ENCODE measurements at regions not wholly inside any gene's neighbourhood (a gene's known extent, or its start where the extent isn't known, plus 50 kb on each side); places are given as distances from the start of the nearest gene placed in this dataset.

DNA sequence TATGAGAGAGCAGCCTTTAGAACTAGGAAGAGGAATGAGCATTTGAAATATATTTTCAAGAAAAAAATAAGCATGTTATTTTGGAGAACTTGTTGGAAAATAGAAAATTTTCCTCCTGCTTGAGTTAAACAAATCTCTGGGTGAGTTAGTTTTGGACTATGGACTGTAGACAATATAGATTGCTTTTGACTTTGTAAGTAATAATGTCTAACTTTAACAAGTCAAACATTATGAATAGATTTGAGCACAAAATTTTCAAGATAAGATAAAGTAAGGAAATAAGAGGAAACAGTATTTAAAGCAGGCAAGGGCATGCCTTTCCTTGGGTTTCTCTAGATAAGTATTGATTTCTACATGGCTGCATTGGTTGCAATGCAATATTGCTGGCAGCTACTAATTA, 360.8 kb downstream of the LMO4 start:
- H3K36me3 ChIP-seq (ENCODE audit: insufficient read depth, low read length), result no peaks in the 10 kb centered on the region
- peaks cover 8% of the 10 kb centered on the region for H3K4me1 ChIP-seq (ENCODE audit: insufficient read depth, low read length, severe bottlenecking)
- H3K79me2 ChIP-seq (ENCODE audit: insufficient read depth, low read length), result no peaks in the 10 kb centered on the region
- H3K4me2 ChIP-seq (ENCODE audit: low read length), result no peak overlapping the region
- H3F3A ChIP-seq (ENCODE audit: insufficient read depth, low read length), result no peaks in the 10 kb centered on the region
- H3K9me2 ChIP-seq (ENCODE audit: low read depth, low read length), result no peaks in the 10 kb centered on the region
- H3K4me3 ChIP-seq (ENCODE audit: low read depth, low read length, poor library complexity, severe bottlenecking), result no peak overlapping the region
- no peaks in the 10 kb centered on the region for H3K27me3 ChIP-seq (ENCODE audit: insufficient read depth, low read length)
- H3K9me3 ChIP-seq (ENCODE audit: low read length), result no peaks in the 10 kb centered on the region
- no peak overlapping the region for H3K9ac ChIP-seq (ENCODE audit: low read length)
- TF ChIP-seq EZH2 (IDR thresholded peaks at IDR 0.05; ENCODE audit: borderline replicate concordance, low read length) (no peak), CTCF (IDR thresholded peaks at IDR 0.05; ENCODE audit: low read length) (no peak)
- no peak overlapping the region for H3K27ac ChIP-seq (ENCODE audit: low read depth, low read length, poor library complexity, severe bottlenecking)
- H4K20me1 ChIP-seq (ENCODE audit: insufficient read depth, low read length), result no peaks in the 10 kb centered on the region
- no peak overlapping the region for H2AFZ ChIP-seq (ENCODE audit: low read length)

- Histone ChIP-seq H3K4me2 (ENCODE audit: low read length) (no peak overlapping the region), H3K4me1 (ENCODE audit: insufficient read depth, low read length, severe bottlenecking) (no peaks in the 10 kb centered on the region), H3K27ac (ENCODE audit: low read depth, low read length, poor library complexity, severe bottlenecking) (no peak overlapping the region), H3K4me3 (ENCODE audit: low read depth, low read length, poor library complexity, severe bottlenecking) (no peak overlapping the region), H3K9ac (ENCODE audit: low read length) (no peak overlapping the region), H2AFZ (ENCODE audit: low read length) (no peak overlapping the region), H3K9me3 (ENCODE audit: low read length) (no peaks in the 10 kb centered on the region), H3F3A (ENCODE audit: insufficient read depth, low read length) (no peaks in the 10 kb centered on the region), H3K27me3 (ENCODE audit: insufficient read depth, low read length) (no peaks in the 10 kb centered on the region), H3K36me3 (ENCODE audit: insufficient read depth, low read length) (no peaks in the 10 kb centered on the region), H3K9me2 (ENCODE audit: low read depth, low read length) (no peaks in the 10 kb centered on the region), H3K79me2 (ENCODE audit: insufficient read depth, low read length) (no peaks in the 10 kb centered on the region), H4K20me1 (ENCODE audit: insufficient read depth, low read length) (no peaks in the 10 kb centered on the region)
- no peak for TF ChIP-seq EZH2 (IDR thresholded peaks at IDR 0.05; ENCODE audit: borderline replicate concordance, low read length)
- no peak for TF ChIP-seq CTCF (IDR thresholded peaks at IDR 0.05; ENCODE audit: low read length)
These were observed 367.8 kb downstream of the LMO4 start for GRCh38 chr1:87696483-87696882.

DNA sequence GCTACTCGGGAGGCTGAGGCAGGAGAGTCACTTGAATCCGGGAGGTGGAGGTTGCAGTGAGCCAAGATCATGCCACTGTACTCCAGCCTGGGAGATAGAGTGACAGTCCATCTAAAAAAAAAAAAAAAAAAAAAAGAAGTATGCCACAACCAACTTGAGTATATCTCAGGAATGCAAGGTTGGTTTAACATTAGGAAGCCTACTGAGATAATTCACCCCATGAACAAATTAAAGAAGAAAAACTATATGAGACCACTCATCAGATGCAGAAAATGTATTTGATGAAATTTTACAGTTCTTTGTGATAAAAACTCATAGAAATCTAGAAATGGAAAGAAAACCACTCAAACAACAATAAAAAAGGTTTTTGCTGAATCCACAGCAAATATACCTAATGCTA, 373.8 kb downstream of the LMO4 start:
- Histone ChIP-seq H2AFZ (ENCODE audit: low read length) (no peak overlapping the region), H3K36me3 (ENCODE audit: insufficient read depth, low read length) (no peaks in the 10 kb centered on the region), H3K9ac (ENCODE audit: low read length) (no peak overlapping the region), H3K4me2 (ENCODE audit: low read length) (no peak overlapping the region), H3F3A (ENCODE audit: insufficient read depth, low read length) (no peaks in the 10 kb centered on the region), H3K4me1 (ENCODE audit: insufficient read depth, low read length, severe bottlenecking) (no peaks in the 10 kb centered on the region), H3K27me3 (ENCODE audit: insufficient read depth, low read length) (no peaks in the 10 kb centered on the region), H3K79me2 (ENCODE audit: insufficient read depth, low read length) (no peaks in the 10 kb centered on the region), H3K27ac (ENCODE audit: low read depth, low read length, poor library complexity, severe bottlenecking) (no peak overlapping the region), H3K9me2 (ENCODE audit: low read depth, low read length) (no peaks in the 10 kb centered on the region), H4K20me1 (ENCODE audit: insufficient read depth, low read length) (no peaks in the 10 kb centered on the region), H3K4me3 (ENCODE audit: low read depth, low read length, poor library complexity, severe bottlenecking) (no peak overlapping the region), H3K9me3 (ENCODE audit: low read length) (no peaks in the 10 kb centered on the region)
- TF ChIP-seq CTCF (IDR thresholded peaks at IDR 0.05; ENCODE audit: low read length) (no peak), EZH2 (IDR thresholded peaks at IDR 0.05; ENCODE audit: borderline replicate concordance, low read length) (no peak)

Data from OCI-LY1 (cell line).